Kidney epithelial cell (primary cell): ENCODE measurements at regions not wholly inside any gene's neighbourhood (a gene's known extent, or its start where the extent isn't known, plus 50 kb on each side); places are given as distances from the start of the nearest gene placed in this dataset.

ENCODE experiments used
- DNase-seq: peaks from one replicate; pipeline ENCODE4 v3.0.0-alpha.2; 2010; ENCODE audit warnings: low read depth
- H3K27me3 ChIP-seq: 2 replicates; pipeline ENCODE4 v1.6.0; 2011; ENCODE audit warnings: low read length; ENCODE audit not compliant: control insufficient read depth, insufficient read depth
- H3K36me3 ChIP-seq: 2 replicates; pipeline ENCODE4 v1.5.1; 2011; ENCODE audit warnings: low read length; ENCODE audit not compliant: control insufficient read depth, insufficient read depth
- H3K4me3 ChIP-seq: 2 replicates; pipeline ENCODE4 v1.5.1; 2011; ENCODE audit warnings: low read depth, mild to moderate bottlenecking, control low read depth, low read length
- CTCF ChIP-seq: IDR thresholded peaks from 2 replicates; pipeline ENCODE4 v1.5.1; 2011; ENCODE audit warnings: mild to moderate bottlenecking, moderate library complexity, low read length, control low read depth, inconsistent platforms; ENCODE audit not compliant: insufficient read depth, poor library complexity, severe bottlenecking

GRCh38 chr1:163864207-163864606, 542.5 kb downstream of the NUF2 start:
- no peaks in the 10 kb centered on the region for H3K36me3 ChIP-seq
- H3K4me3 ChIP-seq, result no peak overlapping the region
- H3K27me3 ChIP-seq, result no peaks in the 10 kb centered on the region
- no peak for DNase-seq
- no peak for TF ChIP-seq CTCF

GRCh38 chr1:163866564-163866963, 544.8 kb downstream of the NUF2 start:
- TF ChIP-seq CTCF, result no peak
- no peak overlapping the region for H3K4me3 ChIP-seq
- no peak for DNase-seq
- H3K36me3 ChIP-seq, result no peaks in the 10 kb centered on the region
- H3K27me3 ChIP-seq, result no peaks in the 10 kb centered on the region

- no peak for DNase-seq
- no peak for TF ChIP-seq CTCF
- no peaks in the 10 kb centered on the region for H3K36me3 ChIP-seq
- no peaks in the 10 kb centered on the region for H3K27me3 ChIP-seq
- H3K4me3 ChIP-seq, result no peak overlapping the region
These were observed 548.9 kb downstream of the NUF2 start for GRCh38 chr1:163870666-163871065.

GRCh38 chr1:163872067-163872466, 550.3 kb downstream of the NUF2 start:
- no peaks in the 10 kb centered on the region for H3K36me3 ChIP-seq
- no peak for DNase-seq
- TF ChIP-seq CTCF, result no peak
- no peaks in the 10 kb centered on the region for H3K27me3 ChIP-seq
- H3K4me3 ChIP-seq, result no peak overlapping the region

DNA sequence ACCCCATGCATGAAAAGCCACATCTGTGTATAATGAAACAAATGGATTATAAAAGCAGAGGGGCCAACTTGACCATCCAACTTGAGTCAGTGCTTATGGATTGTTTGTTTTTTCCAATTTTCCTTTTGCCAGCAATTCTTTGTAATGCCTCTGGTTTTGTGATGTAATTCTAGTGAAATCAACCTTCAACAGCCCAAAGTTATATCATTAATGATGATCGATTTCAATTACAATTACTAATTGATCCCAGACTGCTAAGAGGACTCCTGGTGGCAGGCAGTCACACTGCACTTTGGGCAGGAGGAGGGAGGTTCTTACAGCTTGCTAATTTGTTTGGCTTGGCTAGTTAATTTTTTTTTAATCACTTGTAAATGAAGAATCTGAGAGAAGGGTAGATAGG, 552.3 kb downstream of the NUF2 start:
- peak; percentile 23 for TF ChIP-seq CTCF
- Histone ChIP-seq H3K27me3 (no peaks in the 10 kb centered on the region), H3K4me3 (no peak overlapping the region), H3K36me3 (no peaks in the 10 kb centered on the region)
- DNase-seq, result no peak

- no peak for DNase-seq
- no peaks in the 10 kb centered on the region for H3K27me3 ChIP-seq
- H3K36me3 ChIP-seq, result no peaks in the 10 kb centered on the region
- no peak for TF ChIP-seq CTCF
- H3K4me3 ChIP-seq, result no peak overlapping the region
These were observed 553.6 kb downstream of the NUF2 start for GRCh38 chr1:163875200-163875926.
